Panc1 (cell line): ENCODE measurements at regions not wholly inside any gene's neighbourhood (a gene's known extent, or its start where the extent isn't known, plus 50 kb on each side); places are given as distances from the start of the nearest gene placed in this dataset.
"Not testable (repeated sequence)": the region's sequence is repeated elsewhere in the genome, so short reads cannot be mapped to it uniquely, and the experiment has no call there.

Experiments
- ATAC-seq: fragments of 200-7000 bp; cut with Tn5 transposase; 2 replicates; pipeline ENCODE4 v1.9.1; 2020; ENCODE audit warnings: mild to moderate bottlenecking, moderate library complexity
- BruUV-seq: library from RNA; stranded (reverse); fragments of 400-500 nt; replicated peaks from 2 replicates; lab custom pipeline; 2021; lab: Mats Ljungman, UMichigan
- CTCF ChIA-PET: fragments of 300-600 bp; sonication (Branson Sonifier 250); formaldehyde crosslinking; loops from one replicate; lab custom pipeline; 2022; ENCODE audit warnings: antibody characterized with exemption; lab: Charles Lee
- POLR2A ChIA-PET: fragments of 300-600 bp; sonication (Branson Sonifier 250); formaldehyde crosslinking; loops from one replicate; lab custom pipeline; 2022; ENCODE audit warnings: antibody characterized with exemption; lab: Charles Lee
- DNase-seq: peaks from one replicate; pipeline ENCODE4 v3.0.0-alpha.2; 2010; ENCODE audit warnings: low read depth, low spot score
- H3K27ac ChIP-seq: 2 replicates; pipeline ENCODE4 v1.5.1; 2011; ENCODE audit warnings: mild to moderate bottlenecking, low read length, inconsistent platforms
- H3K27me3 ChIP-seq: fragments of 200-500 bp; sonication (Bioruptor generic); 2 replicates; pipeline ENCODE4 v1.6.0; 2014; ENCODE audit warnings: low read length, inconsistent platforms; ENCODE audit not compliant: control insufficient read depth, insufficient read depth
- H3K36me3 ChIP-seq: fragments of 200-500 bp; sonication (Bioruptor generic); 2 replicates; pipeline ENCODE4 v1.5.1; 2014; ENCODE audit warnings: inconsistent platforms, mild to moderate bottlenecking, low read length, moderate library complexity; ENCODE audit not compliant: control insufficient read depth, insufficient read depth
- H3K4me1 ChIP-seq: 2 replicates; pipeline ENCODE4 v1.5.1; 2011; ENCODE audit warnings: inconsistent platforms, mild to moderate bottlenecking, low read length, moderate library complexity; ENCODE audit not compliant: control insufficient read depth, insufficient read depth
- H3K4me3 ChIP-seq, 2 experiments: 2 replicates each; pipeline ENCODE4 v1.5.1; 2011 to 2012; ENCODE audit warnings: low read depth in 2 of 2, low read length in 2 of 2, mild to moderate bottlenecking in 2 of 2, inconsistent platforms in 1 of 2, moderate library complexity in 1 of 2
- H3K9me3 ChIP-seq: fragments of 200-500 bp; sonication (Bioruptor generic); 2 replicates; pipeline ENCODE4 v1.5.1; 2014; ENCODE audit warnings: low read depth, mild to moderate bottlenecking, inconsistent platforms, low read length, moderate library complexity; ENCODE audit not compliant: control insufficient read depth, insufficient read depth
- CTCF ChIP-seq: fragments of 450-650 bp; IDR thresholded peaks from 2 replicates; pipeline ENCODE4 v1.5.1; 2017; ENCODE audit warnings: mild to moderate bottlenecking
- POLR2AphosphoS5 ChIP-seq: IDR thresholded peaks from 2 replicates; pipeline ENCODE4 v1.6.1; 2012; ENCODE audit warnings: mild to moderate bottlenecking, low read depth, low read length, moderate library complexity
- REST ChIP-seq, 2 experiments: IDR thresholded peaks; 2 replicates each; pipeline ENCODE4 v1.6.1; 2011 to 2012; ENCODE audit warnings: low read depth in 2 of 2, control low read depth in 1 of 2, low read length in 1 of 2, mild to moderate bottlenecking in 1 of 2, moderate library complexity in 1 of 2; ENCODE audit not compliant: insufficient read depth in 1 of 2
- SIN3A ChIP-seq: IDR thresholded peaks from 2 replicates; pipeline ENCODE4 v1.6.1; 2012; ENCODE audit warnings: low read depth, mild to moderate bottlenecking, low read length, moderate library complexity, borderline replicate concordance; ENCODE audit not compliant: insufficient read depth
- TCF7L2 ChIP-seq: IDR thresholded peaks from 2 replicates; pipeline ENCODE4 v1.6.1; 2011; ENCODE audit warnings: mild to moderate bottlenecking, low read depth, low read length, inconsistent platforms
- in situ Hi-C: cut with HindIII; loops from 2 replicates; pipeline ENCODE4 v1.10.0; 2016; ENCODE audit warnings: low sequenced_read_pairs, low pct_unique_long_range_greater_than_20kb
- intact Hi-C: fragments of 100-400 bp; cut with micrococcal nuclease; formaldehyde crosslinking; loops from one replicate; pipeline ENCODE4 v1.10.0; 2022; ENCODE audit not compliant: unreplicated experiment

- BruUV-seq: no TSS peak
- no peak for DNase-seq
- Histone ChIP-seq H3K4me3 (no peak overlapping the region), H3K36me3 (no peaks in the 10 kb centered on the region), H3K9me3 (peaks cover 16% of the 10 kb centered on the region; the same call in 1 of the 2 replicates), H3K27ac (no peak overlapping the region), H3K4me1 (no peaks in the 10 kb centered on the region), H3K27me3 (no peaks in the 10 kb centered on the region; the same call in 1 of the 2 replicates)
- intact Hi-C loops: no loop called here
- ChIA-PET CTCF (no interaction called here), POLR2A (no interaction called here)
- no peak for TF ChIP-seq SIN3A
- TF ChIP-seq REST (IDR thresholded peaks at IDR 0.05; ENCODE audit: insufficient read depth in 1 of 2, low read depth in 2 of 2, low read length in 1 of 2): no peak
- no peak for TF ChIP-seq TCF7L2
- TF ChIP-seq POLR2AphosphoS5: no peak
- TF ChIP-seq CTCF: no peak
- in situ Hi-C loops: no loop called here
- no peak for ATAC-seq
These were observed 161.9 kb downstream of the FOXD2 start for GRCh38 chr1:47599777-47600176.

- H3K27ac ChIP-seq, intact Hi-C loops, DNase-seq, H3K36me3 ChIP-seq, BruUV-seq, CTCF ChIA-PET, ATAC-seq, in situ Hi-C loops, H3K4me1 ChIP-seq, H3K27me3 ChIP-seq, H3K4me3 ChIP-seq: not testable (repeated sequence)
- POLR2A ChIA-PET: interaction anchor here (0.6 kb wide), 1 partner anchor 32 kb away, joined by 3 read pairs; no protein-coding TSS in a partner anchor
- H3K9me3 ChIP-seq: peaks cover 16% of the 10 kb centered on the region; the same call in 1 of the 2 replicates
These were observed 164.6 kb downstream of the FOXD2 start for GRCh38 chr1:47602491-47602890.

- H3K27ac ChIP-seq, H3K36me3 ChIP-seq, H3K27me3 ChIP-seq, intact Hi-C loops, POLR2A ChIA-PET, DNase-seq, CTCF ChIA-PET, H3K4me1 ChIP-seq, ATAC-seq, in situ Hi-C loops, H3K4me3 ChIP-seq, BruUV-seq: not testable (repeated sequence)
- peaks cover 13% of the 10 kb centered on the region; the same call in 1 of the 2 replicates for H3K9me3 ChIP-seq
These were observed 167.0 kb downstream of the FOXD2 start for GRCh38 chr1:47604869-47605268.
